ENCODE measurements at regions not wholly inside any gene's neighbourhood (a gene's known extent, or its start where the extent isn't known, plus 50 kb on each side); places are given as distances from the start of the nearest gene placed in this dataset.

DNA sequence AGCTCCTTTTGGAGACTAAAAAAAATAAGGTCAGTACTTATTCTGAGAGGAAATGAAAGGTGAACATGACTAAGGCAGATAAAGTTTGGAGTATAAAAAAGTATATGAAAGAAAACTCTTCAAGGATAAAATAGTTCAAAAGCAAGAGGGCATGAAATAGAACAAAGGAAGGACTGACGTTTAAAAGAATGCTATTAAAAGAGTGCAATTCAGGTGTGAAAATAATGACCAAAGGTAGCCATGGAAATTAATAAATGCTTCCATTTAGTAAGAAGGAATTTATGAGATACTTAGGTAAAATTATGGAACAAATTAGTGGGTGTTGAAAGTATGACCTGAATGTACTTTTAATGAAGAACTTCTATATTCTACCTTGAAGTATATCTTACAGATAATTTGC lies 128.2 kb upstream of the WDFY3 start:
- Histone ChIP-seq H3K27me3 (no peaks in the 10 kb centered on the region), H3K27ac (no peak overlapping the region), H3K4me1 (ENCODE audit: insufficient read depth) (no peaks in the 10 kb centered on the region), H3K36me3 (no peaks in the 10 kb centered on the region), H3K9me3 (no peaks in the 10 kb centered on the region), H3K4me3 (no peak overlapping the region)
- intact Hi-C loops (cut with DNase I): no loop called here
- WGBS, 3 donors: 48 to 60% (median 60%) methylated on average over 1 of the region's 1 CpG
- no peak for DNase-seq
- TF ChIP-seq, protein P1, sequence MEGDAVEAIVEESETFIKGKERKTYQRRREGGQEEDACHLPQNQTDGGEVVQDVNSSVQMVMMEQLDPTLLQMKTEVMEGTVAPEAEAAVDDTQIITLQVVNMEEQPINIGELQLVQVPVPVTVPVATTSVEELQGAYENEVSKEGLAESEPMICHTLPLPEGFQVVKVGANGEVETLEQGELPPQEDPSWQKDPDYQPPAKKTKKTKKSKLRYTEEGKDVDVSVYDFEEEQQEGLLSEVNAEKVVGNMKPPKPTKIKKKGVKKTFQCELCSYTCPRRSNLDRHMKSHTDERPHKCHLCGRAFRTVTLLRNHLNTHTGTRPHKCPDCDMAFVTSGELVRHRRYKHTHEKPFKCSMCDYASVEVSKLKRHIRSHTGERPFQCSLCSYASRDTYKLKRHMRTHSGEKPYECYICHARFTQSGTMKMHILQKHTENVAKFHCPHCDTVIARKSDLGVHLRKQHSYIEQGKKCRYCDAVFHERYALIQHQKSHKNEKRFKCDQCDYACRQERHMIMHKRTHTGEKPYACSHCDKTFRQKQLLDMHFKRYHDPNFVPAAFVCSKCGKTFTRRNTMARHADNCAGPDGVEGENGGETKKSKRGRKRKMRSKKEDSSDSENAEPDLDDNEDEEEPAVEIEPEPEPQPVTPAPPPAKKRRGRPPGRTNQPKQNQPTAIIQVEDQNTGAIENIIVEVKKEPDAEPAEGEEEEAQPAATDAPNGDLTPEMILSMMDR (IDR thresholded peaks at IDR 0.05): no peak
- TF ChIP-seq POLR2A (IDR thresholded peaks at IDR 0.05) (no peak), EP300 (IDR thresholded peaks at IDR 0.05) (no peak)

DNA sequence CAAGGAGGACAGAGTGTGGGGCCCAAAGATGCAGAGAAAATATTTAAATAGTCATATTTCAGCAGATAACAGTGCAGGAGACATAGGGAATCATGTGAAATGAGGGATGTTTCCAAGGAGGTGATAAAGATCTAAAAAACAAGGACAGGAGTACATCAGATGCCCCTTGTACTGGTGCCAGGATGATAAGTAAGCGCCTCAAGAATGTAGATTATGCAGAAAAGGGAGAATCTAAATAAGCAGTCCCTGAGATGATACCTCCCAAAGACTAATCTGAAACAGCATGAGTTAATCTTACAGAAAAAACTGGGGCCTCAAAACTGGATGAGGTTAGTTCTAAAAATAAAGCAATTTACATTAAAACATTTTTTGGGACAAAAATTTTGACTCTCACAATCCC lies 136.1 kb upstream of the WDFY3 start:
- H3K4me3 ChIP-seq: no peak overlapping the region
- H3K27ac ChIP-seq: no peak overlapping the region
- H3K36me3 ChIP-seq: no peaks in the 10 kb centered on the region
- 50 to 54% (median 54%) methylated on average over 1 of the region's 1 CpG for WGBS, 3 donors
- TF ChIP-seq EP300 (IDR thresholded peaks at IDR 0.05) (no peak), POLR2A (IDR thresholded peaks at IDR 0.05) (no peak)
- TF ChIP-seq, protein P1 (IDR thresholded peaks at IDR 0.05): no peak
- no peak for DNase-seq
- no peaks in the 10 kb centered on the region for H3K27me3 ChIP-seq
- intact Hi-C loops (cut with DNase I): no loop called here
- no peaks in the 10 kb centered on the region for H3K9me3 ChIP-seq
- H3K4me1 ChIP-seq (ENCODE audit: insufficient read depth): no peaks in the 10 kb centered on the region

DNA sequence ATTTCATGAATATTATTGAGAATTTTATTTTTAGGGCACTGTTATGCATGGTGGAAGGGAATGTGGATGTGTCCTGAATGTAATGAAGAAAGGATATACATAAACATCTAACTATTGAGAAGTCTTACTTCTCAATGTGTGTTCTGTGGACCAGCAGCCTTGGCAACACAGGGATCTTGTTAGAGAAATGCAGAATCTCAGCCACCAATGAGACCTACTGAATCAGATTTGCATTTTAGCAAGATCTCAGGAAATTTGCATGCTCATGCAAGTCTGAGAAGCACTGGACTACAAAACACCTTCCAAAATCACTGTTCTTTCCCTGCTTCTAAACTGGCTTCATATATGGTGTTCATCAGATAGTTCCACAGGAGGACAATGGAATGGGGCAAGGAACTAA lies 139.7 kb upstream of the WDFY3 start:
- Histone ChIP-seq H3K27me3 (no peaks in the 10 kb centered on the region), H3K4me1 (ENCODE audit: insufficient read depth) (no peaks in the 10 kb centered on the region), H3K4me3 (no peak overlapping the region), H3K9me3 (no peaks in the 10 kb centered on the region), H3K36me3 (no peaks in the 10 kb centered on the region), H3K27ac (no peak overlapping the region)
- TF ChIP-seq, protein P1 (IDR thresholded peaks at IDR 0.05): no peak
- intact Hi-C loops (cut with DNase I): no loop called here
- DNase-seq: no peak

DNA sequence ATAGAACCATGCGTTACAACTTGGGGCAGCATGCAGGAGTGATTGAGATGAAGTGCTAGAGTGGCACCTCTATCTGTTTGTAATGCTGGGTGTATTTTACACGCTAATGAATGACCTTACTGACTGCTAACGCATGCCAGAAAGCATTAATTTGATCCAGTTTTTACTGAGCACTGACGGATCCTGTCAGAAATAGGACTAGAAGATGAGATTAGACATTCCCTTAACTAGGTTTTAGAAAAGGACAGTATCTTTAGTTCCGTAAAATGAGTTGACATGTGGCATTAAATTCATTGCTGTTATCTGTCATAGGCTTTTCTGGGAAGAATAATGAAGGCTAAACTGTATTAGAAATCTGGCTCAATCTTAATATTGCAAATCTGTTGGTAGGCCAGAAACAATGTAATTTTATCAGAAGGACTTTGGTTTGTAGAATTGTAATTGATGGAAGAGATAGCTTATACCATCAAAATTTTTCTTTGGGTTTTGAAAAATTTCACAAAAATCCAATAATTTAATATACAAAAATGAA lies 140.4 kb upstream of the WDFY3 start:
- Histone ChIP-seq H3K27me3 (no peaks in the 10 kb centered on the region), H3K27ac (no peak overlapping the region), H3K36me3 (no peaks in the 10 kb centered on the region), H3K4me1 (ENCODE audit: insufficient read depth) (no peaks in the 10 kb centered on the region), H3K9me3 (no peaks in the 10 kb centered on the region), H3K4me3 (no peak overlapping the region)
- DNase-seq: no peak
- intact Hi-C loops (cut with DNase I): no loop called here
- 64 to 68% (median 67%) methylated on average over 5 of the region's 5 CpGs for WGBS, 3 donors
- TF ChIP-seq POLR2A (IDR thresholded peaks at IDR 0.05) (no peak), EP300 (IDR thresholded peaks at IDR 0.05) (no peak)
- TF ChIP-seq, protein P1 (IDR thresholded peaks at IDR 0.05): no peak

DNA sequence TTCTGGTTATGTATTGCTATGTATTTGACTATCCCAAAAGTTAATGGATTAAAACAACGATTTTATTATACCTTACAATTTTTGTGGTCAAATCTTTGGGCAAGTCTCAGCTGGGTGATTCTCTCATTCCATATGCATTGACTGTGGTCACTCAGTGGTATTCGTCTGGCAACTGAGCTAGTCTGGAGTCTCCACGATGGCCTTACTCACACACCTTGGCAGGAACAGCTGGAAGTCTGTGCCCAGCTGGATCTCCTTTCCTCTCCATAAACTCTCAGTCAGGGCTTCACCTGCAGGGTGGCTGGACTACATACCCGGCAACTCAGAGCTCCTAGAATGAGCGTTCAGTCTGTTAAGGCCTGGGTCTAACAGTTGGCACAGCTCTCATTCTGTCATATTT lies 141.1 kb upstream of the WDFY3 start:
- no peak for DNase-seq
- 63 to 65% (median 64%) methylated on average over 5 of the region's 5 CpGs for WGBS, 3 donors
- H3K27me3 ChIP-seq: no peaks in the 10 kb centered on the region
- intact Hi-C loops (cut with DNase I): no loop called here
- H3K27ac ChIP-seq: no peak overlapping the region
- no peaks in the 10 kb centered on the region for H3K4me1 ChIP-seq (ENCODE audit: insufficient read depth)
- TF ChIP-seq EP300 (IDR thresholded peaks at IDR 0.05) (no peak), POLR2A (IDR thresholded peaks at IDR 0.05) (no peak)
- TF ChIP-seq, protein P1 (IDR thresholded peaks at IDR 0.05): no peak
- H3K9me3 ChIP-seq: no peaks in the 10 kb centered on the region
- no peaks in the 10 kb centered on the region for H3K36me3 ChIP-seq
- H3K4me3 ChIP-seq: no peak overlapping the region
